Panc1 (cell line): ENCODE measurements at regions not wholly inside any gene's neighbourhood (a gene's known extent, or its start where the extent isn't known, plus 50 kb on each side); places are given as distances from the start of the nearest gene placed in this dataset.

ENCODE experiments used
- ATAC-seq: fragments of 200-7000 bp; cut with Tn5 transposase; 2 replicates; pipeline ENCODE4 v1.9.1; 2020; ENCODE audit warnings: mild to moderate bottlenecking, moderate library complexity
- BruUV-seq: library from RNA; stranded (reverse); fragments of 400-500 nt; replicated peaks from 2 replicates; lab custom pipeline; 2021; lab: Mats Ljungman, UMichigan
- CTCF ChIA-PET: fragments of 300-600 bp; sonication (Branson Sonifier 250); formaldehyde crosslinking; loops from one replicate; lab custom pipeline; 2022; ENCODE audit warnings: antibody characterized with exemption; lab: Charles Lee
- POLR2A ChIA-PET: fragments of 300-600 bp; sonication (Branson Sonifier 250); formaldehyde crosslinking; loops from one replicate; lab custom pipeline; 2022; ENCODE audit warnings: antibody characterized with exemption; lab: Charles Lee
- DNase-seq: peaks from one replicate; pipeline ENCODE4 v3.0.0-alpha.2; 2010; ENCODE audit warnings: low read depth, low spot score
- H3K27ac ChIP-seq: 2 replicates; pipeline ENCODE4 v1.5.1; 2011; ENCODE audit warnings: mild to moderate bottlenecking, low read length, inconsistent platforms
- H3K27me3 ChIP-seq: fragments of 200-500 bp; sonication (Bioruptor generic); 2 replicates; pipeline ENCODE4 v1.6.0; 2014; ENCODE audit warnings: low read length, inconsistent platforms; ENCODE audit not compliant: control insufficient read depth, insufficient read depth
- H3K36me3 ChIP-seq: fragments of 200-500 bp; sonication (Bioruptor generic); 2 replicates; pipeline ENCODE4 v1.5.1; 2014; ENCODE audit warnings: inconsistent platforms, mild to moderate bottlenecking, low read length, moderate library complexity; ENCODE audit not compliant: control insufficient read depth, insufficient read depth
- H3K4me1 ChIP-seq: 2 replicates; pipeline ENCODE4 v1.5.1; 2011; ENCODE audit warnings: inconsistent platforms, mild to moderate bottlenecking, low read length, moderate library complexity; ENCODE audit not compliant: control insufficient read depth, insufficient read depth
- H3K4me3 ChIP-seq, 2 experiments: 2 replicates each; pipeline ENCODE4 v1.5.1; 2011 to 2012; ENCODE audit warnings: low read depth in 2 of 2, low read length in 2 of 2, mild to moderate bottlenecking in 2 of 2, inconsistent platforms in 1 of 2, moderate library complexity in 1 of 2
- H3K9me3 ChIP-seq: fragments of 200-500 bp; sonication (Bioruptor generic); 2 replicates; pipeline ENCODE4 v1.5.1; 2014; ENCODE audit warnings: low read depth, mild to moderate bottlenecking, inconsistent platforms, low read length, moderate library complexity; ENCODE audit not compliant: control insufficient read depth, insufficient read depth
- CTCF ChIP-seq: fragments of 450-650 bp; IDR thresholded peaks from 2 replicates; pipeline ENCODE4 v1.5.1; 2017; ENCODE audit warnings: mild to moderate bottlenecking
- POLR2AphosphoS5 ChIP-seq: IDR thresholded peaks from 2 replicates; pipeline ENCODE4 v1.6.1; 2012; ENCODE audit warnings: mild to moderate bottlenecking, low read depth, low read length, moderate library complexity
- SIN3A ChIP-seq: IDR thresholded peaks from 2 replicates; pipeline ENCODE4 v1.6.1; 2012; ENCODE audit warnings: low read depth, mild to moderate bottlenecking, low read length, moderate library complexity, borderline replicate concordance; ENCODE audit not compliant: insufficient read depth
- TCF7L2 ChIP-seq: IDR thresholded peaks from 2 replicates; pipeline ENCODE4 v1.6.1; 2011; ENCODE audit warnings: mild to moderate bottlenecking, low read depth, low read length, inconsistent platforms
- in situ Hi-C: cut with HindIII; loops from 2 replicates; pipeline ENCODE4 v1.10.0; 2016; ENCODE audit warnings: low sequenced_read_pairs, low pct_unique_long_range_greater_than_20kb
- intact Hi-C: fragments of 100-400 bp; cut with micrococcal nuclease; formaldehyde crosslinking; loops from one replicate; pipeline ENCODE4 v1.10.0; 2022; ENCODE audit not compliant: unreplicated experiment
- TF ChIP-seq, protein P1 (sequence below), 2 experiments: IDR thresholded peaks; 2 replicates each; pipeline ENCODE4 v1.6.1; 2011 to 2012; ENCODE audit warnings: low read depth in 2 of 2, control low read depth in 1 of 2, low read length in 1 of 2, mild to moderate bottlenecking in 1 of 2, moderate library complexity in 1 of 2; ENCODE audit not compliant: insufficient read depth in 1 of 2

GRCh38 chr2:54387059-54387991, 68.8 kb upstream of the SPTBN1 start:
- ChIA-PET CTCF (no interaction called here), POLR2A (no interaction called here)
- intact Hi-C loops = no loop called here
- Histone ChIP-seq H3K9me3 (no peaks in the 10 kb centered on the region), H3K4me1 (no peaks in the 10 kb centered on the region), H3K27me3 (no peaks in the 10 kb centered on the region), H3K36me3 (no peaks in the 10 kb centered on the region), H3K4me3 (no peak overlapping the region), H3K27ac (no peak overlapping the region)
- no TSS peak for BruUV-seq
- TF ChIP-seq, protein P1, sequence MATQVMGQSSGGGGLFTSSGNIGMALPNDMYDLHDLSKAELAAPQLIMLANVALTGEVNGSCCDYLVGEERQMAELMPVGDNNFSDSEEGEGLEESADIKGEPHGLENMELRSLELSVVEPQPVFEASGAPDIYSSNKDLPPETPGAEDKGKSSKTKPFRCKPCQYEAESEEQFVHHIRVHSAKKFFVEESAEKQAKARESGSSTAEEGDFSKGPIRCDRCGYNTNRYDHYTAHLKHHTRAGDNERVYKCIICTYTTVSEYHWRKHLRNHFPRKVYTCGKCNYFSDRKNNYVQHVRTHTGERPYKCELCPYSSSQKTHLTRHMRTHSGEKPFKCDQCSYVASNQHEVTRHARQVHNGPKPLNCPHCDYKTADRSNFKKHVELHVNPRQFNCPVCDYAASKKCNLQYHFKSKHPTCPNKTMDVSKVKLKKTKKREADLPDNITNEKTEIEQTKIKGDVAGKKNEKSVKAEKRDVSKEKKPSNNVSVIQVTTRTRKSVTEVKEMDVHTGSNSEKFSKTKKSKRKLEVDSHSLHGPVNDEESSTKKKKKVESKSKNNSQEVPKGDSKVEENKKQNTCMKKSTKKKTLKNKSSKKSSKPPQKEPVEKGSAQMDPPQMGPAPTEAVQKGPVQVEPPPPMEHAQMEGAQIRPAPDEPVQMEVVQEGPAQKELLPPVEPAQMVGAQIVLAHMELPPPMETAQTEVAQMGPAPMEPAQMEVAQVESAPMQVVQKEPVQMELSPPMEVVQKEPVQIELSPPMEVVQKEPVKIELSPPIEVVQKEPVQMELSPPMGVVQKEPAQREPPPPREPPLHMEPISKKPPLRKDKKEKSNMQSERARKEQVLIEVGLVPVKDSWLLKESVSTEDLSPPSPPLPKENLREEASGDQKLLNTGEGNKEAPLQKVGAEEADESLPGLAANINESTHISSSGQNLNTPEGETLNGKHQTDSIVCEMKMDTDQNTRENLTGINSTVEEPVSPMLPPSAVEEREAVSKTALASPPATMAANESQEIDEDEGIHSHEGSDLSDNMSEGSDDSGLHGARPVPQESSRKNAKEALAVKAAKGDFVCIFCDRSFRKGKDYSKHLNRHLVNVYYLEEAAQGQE (IDR thresholded peaks at IDR 0.05; ENCODE audit: insufficient read depth in 1 of 2, low read depth in 2 of 2, low read length in 1 of 2) = no peak
- TF ChIP-seq SIN3A (no peak), POLR2AphosphoS5 (no peak), TCF7L2 (no peak), CTCF (no peak)
- in situ Hi-C loops = no loop called here
- DNase-seq = no peak
- ATAC-seq = no peak

DNA sequence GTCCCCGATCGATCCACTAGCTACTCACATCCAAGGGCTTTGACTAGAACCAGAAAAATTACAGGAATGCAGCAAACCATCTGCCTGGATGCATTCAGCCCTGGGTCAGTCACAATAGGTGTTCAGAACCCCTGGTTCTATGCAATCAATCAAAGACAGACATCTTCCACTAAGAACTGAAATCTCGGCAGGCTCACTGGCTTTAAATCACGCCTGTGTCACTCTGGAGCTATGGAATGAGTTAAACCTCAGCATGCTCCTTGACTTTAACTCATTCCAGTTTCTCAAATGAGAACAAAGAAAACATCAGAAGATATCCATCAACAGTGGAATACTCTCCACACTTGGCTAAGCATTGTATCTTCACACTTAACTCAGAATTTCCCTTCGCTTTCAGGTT, 68.1 kb upstream of the SPTBN1 start:
- H3K9me3 ChIP-seq = no peaks in the 10 kb centered on the region
- in situ Hi-C loops = no loop called here
- ATAC-seq (no peak), DNase-seq (no peak)
- no peak overlapping the region for H3K27ac ChIP-seq
- intact Hi-C loops = no loop called here
- CTCF ChIA-PET = no interaction called here
- H3K27me3 ChIP-seq = no peaks in the 10 kb centered on the region
- TF ChIP-seq TCF7L2 = no peak
- TF ChIP-seq POLR2AphosphoS5 = no peak
- TF ChIP-seq, protein P1 (IDR thresholded peaks at IDR 0.05; ENCODE audit: insufficient read depth in 1 of 2, low read depth in 2 of 2, low read length in 1 of 2) = no peak
- TF ChIP-seq CTCF = no peak
- TF ChIP-seq SIN3A = no peak
- no TSS peak for BruUV-seq
- POLR2A ChIA-PET = no interaction called here
- no peak overlapping the region for H3K4me3 ChIP-seq
- H3K4me1 ChIP-seq = no peaks in the 10 kb centered on the region
- H3K36me3 ChIP-seq = no peaks in the 10 kb centered on the region
